Panc1 (cell line): ENCODE measurements at regions not wholly inside any gene's neighbourhood (a gene's known extent, or its start where the extent isn't known, plus 50 kb on each side); places are given as distances from the start of the nearest gene placed in this dataset.

Experiments used
- ATAC-seq: fragments of 200-7000 bp; cut with Tn5 transposase; 2 replicates; pipeline ENCODE4 v1.9.1; 2020; ENCODE audit warnings: mild to moderate bottlenecking, moderate library complexity
- BruUV-seq: library from RNA; stranded (reverse); fragments of 400-500 nt; replicated peaks from 2 replicates; lab custom pipeline; 2021; lab: Mats Ljungman, UMichigan
- CTCF ChIA-PET: fragments of 300-600 bp; sonication (Branson Sonifier 250); formaldehyde crosslinking; loops from one replicate; lab custom pipeline; 2022; ENCODE audit warnings: antibody characterized with exemption; lab: Charles Lee
- POLR2A ChIA-PET: fragments of 300-600 bp; sonication (Branson Sonifier 250); formaldehyde crosslinking; loops from one replicate; lab custom pipeline; 2022; ENCODE audit warnings: antibody characterized with exemption; lab: Charles Lee
- DNase-seq: peaks from one replicate; pipeline ENCODE4 v3.0.0-alpha.2; 2010; ENCODE audit warnings: low read depth, low spot score
- H3K27ac ChIP-seq: 2 replicates; pipeline ENCODE4 v1.5.1; 2011; ENCODE audit warnings: mild to moderate bottlenecking, low read length, inconsistent platforms
- H3K27me3 ChIP-seq: fragments of 200-500 bp; sonication (Bioruptor generic); 2 replicates; pipeline ENCODE4 v1.6.0; 2014; ENCODE audit warnings: low read length, inconsistent platforms; ENCODE audit not compliant: control insufficient read depth, insufficient read depth
- H3K36me3 ChIP-seq: fragments of 200-500 bp; sonication (Bioruptor generic); 2 replicates; pipeline ENCODE4 v1.5.1; 2014; ENCODE audit warnings: inconsistent platforms, mild to moderate bottlenecking, low read length, moderate library complexity; ENCODE audit not compliant: control insufficient read depth, insufficient read depth
- H3K4me1 ChIP-seq: 2 replicates; pipeline ENCODE4 v1.5.1; 2011; ENCODE audit warnings: inconsistent platforms, mild to moderate bottlenecking, low read length, moderate library complexity; ENCODE audit not compliant: control insufficient read depth, insufficient read depth
- H3K4me3 ChIP-seq, 2 experiments: 2 replicates each; pipeline ENCODE4 v1.5.1; 2011 to 2012; ENCODE audit warnings: low read depth in 2 of 2, low read length in 2 of 2, mild to moderate bottlenecking in 2 of 2, inconsistent platforms in 1 of 2, moderate library complexity in 1 of 2
- H3K9me3 ChIP-seq: fragments of 200-500 bp; sonication (Bioruptor generic); 2 replicates; pipeline ENCODE4 v1.5.1; 2014; ENCODE audit warnings: low read depth, mild to moderate bottlenecking, inconsistent platforms, low read length, moderate library complexity; ENCODE audit not compliant: control insufficient read depth, insufficient read depth
- POLR2AphosphoS5 ChIP-seq: IDR thresholded peaks from 2 replicates; pipeline ENCODE4 v1.6.1; 2012; ENCODE audit warnings: mild to moderate bottlenecking, low read depth, low read length, moderate library complexity
- SIN3A ChIP-seq: IDR thresholded peaks from 2 replicates; pipeline ENCODE4 v1.6.1; 2012; ENCODE audit warnings: low read depth, mild to moderate bottlenecking, low read length, moderate library complexity, borderline replicate concordance; ENCODE audit not compliant: insufficient read depth
- TCF7L2 ChIP-seq: IDR thresholded peaks from 2 replicates; pipeline ENCODE4 v1.6.1; 2011; ENCODE audit warnings: mild to moderate bottlenecking, low read depth, low read length, inconsistent platforms
- in situ Hi-C: cut with HindIII; loops from 2 replicates; pipeline ENCODE4 v1.10.0; 2016; ENCODE audit warnings: low sequenced_read_pairs, low pct_unique_long_range_greater_than_20kb
- intact Hi-C: fragments of 100-400 bp; cut with micrococcal nuclease; formaldehyde crosslinking; loops from one replicate; pipeline ENCODE4 v1.10.0; 2022; ENCODE audit not compliant: unreplicated experiment
- TF ChIP-seq, protein P1 (sequence below), 2 experiments: IDR thresholded peaks; 2 replicates each; pipeline ENCODE4 v1.6.1; 2011 to 2012; ENCODE audit warnings: low read depth in 2 of 2, control low read depth in 1 of 2, low read length in 1 of 2, mild to moderate bottlenecking in 1 of 2, moderate library complexity in 1 of 2; ENCODE audit not compliant: insufficient read depth in 1 of 2
- TF ChIP-seq, protein P2 (sequence below): fragments of 450-650 bp; IDR thresholded peaks from 2 replicates; pipeline ENCODE4 v1.5.1; 2017; ENCODE audit warnings: mild to moderate bottlenecking

DNA sequence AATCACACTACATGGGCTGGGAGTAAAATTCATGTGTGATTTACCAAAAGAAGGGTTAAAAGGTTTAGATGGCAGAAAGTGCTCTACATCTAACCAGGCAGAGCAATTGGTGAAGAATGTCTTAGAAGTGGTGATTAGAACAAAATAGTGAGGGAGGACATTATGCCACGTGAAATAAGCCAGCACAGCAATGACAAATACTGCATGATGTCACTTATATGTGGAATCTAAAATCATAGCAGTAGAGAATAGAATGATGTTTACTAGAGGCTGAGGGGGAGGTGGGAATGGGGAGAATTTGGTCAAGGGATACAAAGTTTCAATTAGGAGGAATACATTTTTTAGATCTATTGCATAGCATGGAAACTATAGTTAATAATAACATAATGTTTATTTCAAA, 253.3 kb downstream of the KCNS3 start:
- BruUV-seq: no TSS peak
- no peak for DNase-seq
- ATAC-seq: no peak

DNA sequence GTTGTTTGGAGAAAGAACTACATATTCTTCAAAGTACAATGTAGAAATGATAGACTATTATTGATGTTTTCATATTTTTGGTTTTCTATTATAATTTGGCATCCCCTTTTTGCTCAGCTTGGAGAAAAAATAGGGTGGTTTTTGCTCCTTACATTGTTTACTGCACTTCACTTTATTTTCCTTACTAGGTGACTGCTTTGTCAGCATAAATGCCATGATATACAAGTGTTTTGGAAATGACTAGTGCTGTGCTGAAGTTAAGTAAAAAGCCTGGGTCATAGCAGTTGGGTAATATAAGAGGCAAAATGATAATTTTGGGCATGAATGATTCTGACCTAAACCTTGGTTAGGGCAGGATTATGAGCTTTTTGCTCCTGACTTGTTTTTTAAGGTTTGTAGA, 250.9 kb downstream of the KCNS3 start:
- Histone ChIP-seq H3K27ac (no peak overlapping the region), H3K4me1 (no peaks in the 10 kb centered on the region), H3K27me3 (no peaks in the 10 kb centered on the region), H3K36me3 (no peaks in the 10 kb centered on the region), H3K9me3 (no peaks in the 10 kb centered on the region), H3K4me3 (no peak overlapping the region)
- TF ChIP-seq SIN3A (no peak), POLR2AphosphoS5 (no peak), TCF7L2 (no peak)
- TF ChIP-seq, protein P1, sequence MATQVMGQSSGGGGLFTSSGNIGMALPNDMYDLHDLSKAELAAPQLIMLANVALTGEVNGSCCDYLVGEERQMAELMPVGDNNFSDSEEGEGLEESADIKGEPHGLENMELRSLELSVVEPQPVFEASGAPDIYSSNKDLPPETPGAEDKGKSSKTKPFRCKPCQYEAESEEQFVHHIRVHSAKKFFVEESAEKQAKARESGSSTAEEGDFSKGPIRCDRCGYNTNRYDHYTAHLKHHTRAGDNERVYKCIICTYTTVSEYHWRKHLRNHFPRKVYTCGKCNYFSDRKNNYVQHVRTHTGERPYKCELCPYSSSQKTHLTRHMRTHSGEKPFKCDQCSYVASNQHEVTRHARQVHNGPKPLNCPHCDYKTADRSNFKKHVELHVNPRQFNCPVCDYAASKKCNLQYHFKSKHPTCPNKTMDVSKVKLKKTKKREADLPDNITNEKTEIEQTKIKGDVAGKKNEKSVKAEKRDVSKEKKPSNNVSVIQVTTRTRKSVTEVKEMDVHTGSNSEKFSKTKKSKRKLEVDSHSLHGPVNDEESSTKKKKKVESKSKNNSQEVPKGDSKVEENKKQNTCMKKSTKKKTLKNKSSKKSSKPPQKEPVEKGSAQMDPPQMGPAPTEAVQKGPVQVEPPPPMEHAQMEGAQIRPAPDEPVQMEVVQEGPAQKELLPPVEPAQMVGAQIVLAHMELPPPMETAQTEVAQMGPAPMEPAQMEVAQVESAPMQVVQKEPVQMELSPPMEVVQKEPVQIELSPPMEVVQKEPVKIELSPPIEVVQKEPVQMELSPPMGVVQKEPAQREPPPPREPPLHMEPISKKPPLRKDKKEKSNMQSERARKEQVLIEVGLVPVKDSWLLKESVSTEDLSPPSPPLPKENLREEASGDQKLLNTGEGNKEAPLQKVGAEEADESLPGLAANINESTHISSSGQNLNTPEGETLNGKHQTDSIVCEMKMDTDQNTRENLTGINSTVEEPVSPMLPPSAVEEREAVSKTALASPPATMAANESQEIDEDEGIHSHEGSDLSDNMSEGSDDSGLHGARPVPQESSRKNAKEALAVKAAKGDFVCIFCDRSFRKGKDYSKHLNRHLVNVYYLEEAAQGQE (IDR thresholded peaks at IDR 0.05; ENCODE audit: insufficient read depth in 1 of 2, low read depth in 2 of 2, low read length in 1 of 2): no peak
- TF ChIP-seq, protein P2, sequence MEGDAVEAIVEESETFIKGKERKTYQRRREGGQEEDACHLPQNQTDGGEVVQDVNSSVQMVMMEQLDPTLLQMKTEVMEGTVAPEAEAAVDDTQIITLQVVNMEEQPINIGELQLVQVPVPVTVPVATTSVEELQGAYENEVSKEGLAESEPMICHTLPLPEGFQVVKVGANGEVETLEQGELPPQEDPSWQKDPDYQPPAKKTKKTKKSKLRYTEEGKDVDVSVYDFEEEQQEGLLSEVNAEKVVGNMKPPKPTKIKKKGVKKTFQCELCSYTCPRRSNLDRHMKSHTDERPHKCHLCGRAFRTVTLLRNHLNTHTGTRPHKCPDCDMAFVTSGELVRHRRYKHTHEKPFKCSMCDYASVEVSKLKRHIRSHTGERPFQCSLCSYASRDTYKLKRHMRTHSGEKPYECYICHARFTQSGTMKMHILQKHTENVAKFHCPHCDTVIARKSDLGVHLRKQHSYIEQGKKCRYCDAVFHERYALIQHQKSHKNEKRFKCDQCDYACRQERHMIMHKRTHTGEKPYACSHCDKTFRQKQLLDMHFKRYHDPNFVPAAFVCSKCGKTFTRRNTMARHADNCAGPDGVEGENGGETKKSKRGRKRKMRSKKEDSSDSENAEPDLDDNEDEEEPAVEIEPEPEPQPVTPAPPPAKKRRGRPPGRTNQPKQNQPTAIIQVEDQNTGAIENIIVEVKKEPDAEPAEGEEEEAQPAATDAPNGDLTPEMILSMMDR: no peak
- POLR2A ChIA-PET: no interaction called here
- in situ Hi-C loops (no loop called here), intact Hi-C loops (no loop called here)
- BruUV-seq: no TSS peak
- DNase-seq (no peak), ATAC-seq (no peak)
- CTCF ChIA-PET: no interaction called here

More for the DNA sequence above, 253.3 kb downstream of the KCNS3 start:
- intact Hi-C loops (no loop called here), in situ Hi-C loops (no loop called here)
- Histone ChIP-seq H3K4me3 (no peak overlapping the region), H3K36me3 (no peaks in the 10 kb centered on the region), H3K9me3 (no peaks in the 10 kb centered on the region), H3K27me3 (no peaks in the 10 kb centered on the region), H3K4me1 (no peaks in the 10 kb centered on the region), H3K27ac (no peak overlapping the region)
- TF ChIP-seq, protein P2: no peak
- TF ChIP-seq POLR2AphosphoS5 (no peak), TCF7L2 (no peak), SIN3A (no peak)
- TF ChIP-seq, protein P1 (IDR thresholded peaks at IDR 0.05; ENCODE audit: insufficient read depth in 1 of 2, low read depth in 2 of 2, low read length in 1 of 2): no peak
- CTCF ChIA-PET: no interaction called here
- POLR2A ChIA-PET: no interaction called here
